Activated T-helper 2 cell treated with anti-CD3 and anti-CD28 coated beads, Interferon-gamma antibody, Interleukin-2, Interleukin-4, amounts not matched to agents 10 μg/mL and 5 μg/mL and 100 μg/mL, durations not matched to agents 14 hours and 24 hours and 36 hours (primary cell): ENCODE measurements at regions not wholly inside any gene's neighbourhood (a gene's known extent, or its start where the extent isn't known, plus 50 kb on each side); places are given as distances from the start of the nearest gene placed in this dataset.
"Not testable (repeated sequence)": the region's sequence is repeated elsewhere in the genome, so short reads cannot be mapped to it uniquely, and the experiment has no call there.

Source experiments
- DNase-seq: peaks from one replicate; pipeline ENCODE4 v3.0.0; 2021; ENCODE audit warnings: low spot score
- H3K27ac Mint-ChIP-seq: one replicate; pipeline ENCODE4 v1.8.0; 2021; ENCODE audit warnings: mixed read lengths
- H3K27me3 Mint-ChIP-seq: one replicate; pipeline ENCODE4 v1.8.0; 2021; ENCODE audit warnings: low read depth, mixed read lengths
- H3K36me3 Mint-ChIP-seq: one replicate; pipeline ENCODE4 v1.8.0; 2021; ENCODE audit warnings: low read depth, mixed read lengths
- H3K4me1 Mint-ChIP-seq: one replicate; pipeline ENCODE4 v1.8.0; 2021; ENCODE audit warnings: low read depth, mixed read lengths
- H3K4me3 Mint-ChIP-seq: one replicate; pipeline ENCODE4 v1.8.0; 2021; ENCODE audit warnings: low read depth, mild to moderate bottlenecking, moderate library complexity, mixed read lengths
- H3K9me3 Mint-ChIP-seq: one replicate; pipeline ENCODE4 v1.8.0; 2021; ENCODE audit warnings: mixed read lengths
- intact Hi-C: fragments of 100-400 bp; cut with micrococcal nuclease; formaldehyde crosslinking; loops from one replicate; pipeline ENCODE4 v1.15.1; 2023

- no peaks in the 10 kb centered on the region for H3K27me3 Mint-ChIP-seq
- H3K36me3 Mint-ChIP-seq, result no peaks in the 10 kb centered on the region
- H3K27ac Mint-ChIP-seq, result no peak overlapping the region
Observed at GRCh38 chr4:72893354-72894066, 176.0 kb downstream of the COX18 start.

GRCh38 chr4:72888331-72888730 is 181.2 kb downstream of the COX18 start:
- no peaks in the 10 kb centered on the region for H3K9me3 Mint-ChIP-seq
- H3K4me3 Mint-ChIP-seq, result no peak overlapping the region
- intact Hi-C loops, result no loop called here
- no peak for DNase-seq
- H3K4me1 Mint-ChIP-seq, result no peaks in the 10 kb centered on the region
- H3K27ac Mint-ChIP-seq, result no peak overlapping the region
- no peaks in the 10 kb centered on the region for H3K27me3 Mint-ChIP-seq
- no peaks in the 10 kb centered on the region for H3K36me3 Mint-ChIP-seq

More at GRCh38 chr4:72893354-72894066, 176.0 kb downstream of the COX18 start:
- Mint-ChIP-seq H3K4me3 (no peak overlapping the region), H3K9me3 (no peaks in the 10 kb centered on the region), H3K4me1 (no peaks in the 10 kb centered on the region)
- intact Hi-C loops, result no loop called here
- no peak for DNase-seq

DNA sequence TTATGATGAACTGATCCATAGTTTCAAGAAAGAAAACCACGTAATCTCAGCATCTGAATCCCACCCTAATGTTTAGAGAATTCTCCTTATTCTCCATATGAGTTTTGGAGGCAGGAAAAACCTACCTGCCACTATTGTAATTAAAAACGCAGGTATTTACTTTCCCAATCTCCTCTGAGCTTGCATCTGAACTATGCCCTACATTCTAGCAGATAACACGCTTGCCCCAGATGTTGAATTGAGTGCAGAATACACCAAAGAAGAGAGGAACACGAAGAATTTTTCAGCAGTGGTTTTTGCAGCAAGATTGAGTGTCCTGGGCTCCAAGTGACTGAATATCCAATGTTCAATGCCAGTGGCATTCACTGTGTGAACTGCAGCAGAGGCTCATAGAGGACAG is 182.4 kb downstream of the COX18 start:
- DNase-seq, result no peak
- Mint-ChIP-seq H3K4me1 (no peaks in the 10 kb centered on the region), H3K36me3 (no peaks in the 10 kb centered on the region), H3K27ac (no peak overlapping the region), H3K27me3 (no peaks in the 10 kb centered on the region), H3K4me3 (no peak overlapping the region), H3K9me3 (no peaks in the 10 kb centered on the region)
- intact Hi-C loops, result no loop called here

DNA sequence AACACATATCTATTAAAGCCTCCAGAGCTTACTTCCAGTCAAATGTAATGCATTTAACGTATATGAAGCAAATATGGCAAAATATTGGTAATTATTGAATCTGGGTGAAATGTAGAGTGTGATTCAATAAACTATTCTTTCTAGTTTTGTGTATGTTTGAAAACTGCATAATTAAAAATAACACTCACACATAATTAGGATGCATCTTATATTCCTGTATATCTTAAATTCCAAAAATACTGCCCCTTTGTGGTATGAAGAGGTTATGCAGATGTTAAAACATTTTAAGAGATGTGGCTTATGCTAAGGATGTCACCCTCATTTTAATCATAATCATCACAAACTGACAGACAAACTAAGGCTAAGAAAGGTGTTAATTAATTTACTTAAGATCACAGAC is 182.9 kb downstream of the COX18 start:
- Mint-ChIP-seq H3K4me1 (no peaks in the 10 kb centered on the region), H3K9me3 (no peaks in the 10 kb centered on the region), H3K27ac (no peak overlapping the region), H3K27me3 (no peaks in the 10 kb centered on the region), H3K36me3 (no peaks in the 10 kb centered on the region), H3K4me3 (no peak overlapping the region)
- intact Hi-C loops, result no loop called here
- DNase-seq, result no peak

DNA sequence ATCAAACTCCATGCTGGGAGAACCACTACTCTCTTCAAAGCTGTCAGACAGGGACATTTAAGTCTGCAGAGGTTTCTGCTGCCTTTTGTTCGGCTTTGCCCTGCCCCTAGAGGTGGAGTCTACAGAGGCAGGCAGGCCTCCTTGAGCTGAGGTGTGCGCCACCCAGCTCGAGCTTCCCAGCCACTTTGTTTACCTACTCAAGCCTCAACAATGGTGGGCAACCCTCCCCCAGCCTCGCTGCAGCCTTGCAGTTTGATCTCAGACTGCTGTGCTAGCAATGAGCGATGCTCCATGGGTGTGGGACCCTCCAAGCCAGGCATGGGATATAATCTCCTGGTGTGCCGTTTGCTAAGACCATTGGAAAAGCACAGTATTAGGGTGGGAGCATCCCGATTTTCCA is 185.3 kb downstream of the COX18 start:
- H3K27me3 Mint-ChIP-seq, H3K27ac Mint-ChIP-seq, H3K9me3 Mint-ChIP-seq, DNase-seq, intact Hi-C loops, H3K36me3 Mint-ChIP-seq, H3K4me1 Mint-ChIP-seq, H3K4me3 Mint-ChIP-seq: not testable (repeated sequence)

GRCh38 chr4:72876946-72877345 is 192.6 kb downstream of the COX18 start:
- intact Hi-C loops, result no loop called here
- Mint-ChIP-seq H3K4me3 (no peak overlapping the region), H3K9me3 (no peaks in the 10 kb centered on the region)

GRCh38 chr4:72875545-72875944 is 194.0 kb downstream of the COX18 start:
- intact Hi-C loops, result no loop called here
- Mint-ChIP-seq H3K4me1 (no peaks in the 10 kb centered on the region), H3K36me3 (no peaks in the 10 kb centered on the region), H3K9me3 (no peaks in the 10 kb centered on the region), H3K4me3 (no peak overlapping the region), H3K27me3 (no peaks in the 10 kb centered on the region), H3K27ac (no peak overlapping the region)
- no peak for DNase-seq

More at GRCh38 chr4:72876946-72877345, 192.6 kb downstream of the COX18 start:
- no peak for DNase-seq
- no peak overlapping the region for H3K27ac Mint-ChIP-seq
- no peaks in the 10 kb centered on the region for H3K27me3 Mint-ChIP-seq
- H3K4me1 Mint-ChIP-seq, result no peaks in the 10 kb centered on the region
- no peaks in the 10 kb centered on the region for H3K36me3 Mint-ChIP-seq

DNA sequence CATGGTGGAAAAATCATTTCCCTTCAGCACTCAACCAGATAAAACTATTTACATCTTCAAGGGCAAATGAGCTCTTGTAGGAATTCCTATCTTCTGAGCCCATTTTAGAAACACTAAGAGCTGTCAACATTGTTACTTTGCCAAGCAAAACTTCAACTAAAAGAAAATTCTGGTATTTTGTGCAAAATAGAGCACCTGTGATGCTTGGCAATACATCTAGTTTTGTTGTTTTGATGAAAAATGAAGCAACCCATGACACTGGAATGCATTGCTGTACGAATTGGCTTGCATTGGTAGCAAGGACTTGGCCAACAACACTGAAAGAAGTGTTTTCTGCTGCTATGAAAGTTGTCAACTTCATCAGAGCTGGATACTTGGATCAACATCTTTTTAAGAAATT is 194.4 kb downstream of the COX18 start:
- intact Hi-C loops, result no loop called here
- Mint-ChIP-seq H3K9me3 (no peaks in the 10 kb centered on the region), H3K27ac (no peak overlapping the region), H3K4me1 (no peaks in the 10 kb centered on the region), H3K27me3 (no peaks in the 10 kb centered on the region), H3K36me3 (no peaks in the 10 kb centered on the region), H3K4me3 (no peak overlapping the region)
- no peak for DNase-seq

DNA sequence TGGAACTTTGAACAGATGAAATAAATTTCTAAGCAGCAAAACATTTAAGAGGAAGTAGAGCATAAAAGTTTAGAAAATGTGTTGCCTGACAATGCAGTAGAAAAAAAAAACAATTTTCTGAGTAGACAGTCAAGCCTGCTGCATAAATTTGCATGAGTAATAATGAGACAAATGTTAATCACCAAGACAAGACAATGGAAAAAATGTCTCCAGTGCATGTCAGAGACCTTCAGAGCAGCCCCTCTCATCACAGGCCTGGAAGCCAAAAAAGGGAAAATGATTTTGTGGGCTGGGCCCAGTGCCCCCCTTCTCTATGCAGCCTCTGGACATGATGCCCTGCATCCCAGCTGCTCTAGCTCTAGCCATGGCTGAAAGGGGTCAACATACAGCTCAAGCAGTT is 204.6 kb downstream of the COX18 start:
- Mint-ChIP-seq H3K27me3 (no peaks in the 10 kb centered on the region), H3K4me3 (no peak overlapping the region), H3K36me3 (no peaks in the 10 kb centered on the region), H3K27ac (no peak overlapping the region), H3K9me3 (peaks cover 5% of the 10 kb centered on the region), H3K4me1 (no peaks in the 10 kb centered on the region)
- no peak for DNase-seq
- intact Hi-C loops, result no loop called here

DNA sequence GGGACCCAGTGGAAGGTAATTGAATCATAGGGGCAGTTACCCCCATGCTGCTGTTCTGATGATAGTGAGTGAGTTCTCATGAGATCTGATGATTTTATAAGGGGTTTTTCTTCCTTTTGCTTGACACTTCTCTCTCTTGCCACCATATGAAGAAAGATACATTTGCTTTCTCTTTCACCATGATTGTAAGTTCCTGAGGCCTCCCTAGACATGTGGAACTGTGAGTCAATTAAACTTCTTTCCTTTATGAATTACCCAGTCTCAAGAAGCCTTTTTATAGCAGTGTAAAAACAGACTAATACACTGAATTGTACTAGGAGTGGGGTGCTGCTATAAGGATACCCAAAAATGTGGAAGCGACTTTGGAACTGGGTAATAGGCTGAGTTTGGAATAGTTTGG is 205.2 kb downstream of the COX18 start:
- not testable (repeated sequence) for H3K36me3 Mint-ChIP-seq, H3K4me1 Mint-ChIP-seq, H3K27ac Mint-ChIP-seq

GRCh38 chr4:72860766-72861165 is 208.8 kb downstream of the COX18 start:
- no peak for DNase-seq
- intact Hi-C loops, result no loop called here
- H3K4me1 Mint-ChIP-seq, result no peaks in the 10 kb centered on the region
- no peaks in the 10 kb centered on the region for H3K9me3 Mint-ChIP-seq
- no peak overlapping the region for H3K4me3 Mint-ChIP-seq
- H3K27me3 Mint-ChIP-seq, result no peaks in the 10 kb centered on the region
- H3K27ac Mint-ChIP-seq, result no peak overlapping the region
- no peaks in the 10 kb centered on the region for H3K36me3 Mint-ChIP-seq

More for the DNA sequence above, 205.2 kb downstream of the COX18 start:
- H3K27me3 Mint-ChIP-seq, DNase-seq, H3K9me3 Mint-ChIP-seq, intact Hi-C loops, H3K4me3 Mint-ChIP-seq: not testable (repeated sequence)

- no peaks in the 10 kb centered on the region for H3K36me3 Mint-ChIP-seq
- H3K9me3 Mint-ChIP-seq, result no peaks in the 10 kb centered on the region
- intact Hi-C loops, result no loop called here
- no peak overlapping the region for H3K27ac Mint-ChIP-seq
- no peaks in the 10 kb centered on the region for H3K4me1 Mint-ChIP-seq
- H3K4me3 Mint-ChIP-seq, result no peak overlapping the region
- DNase-seq, result no peak
- no peaks in the 10 kb centered on the region for H3K27me3 Mint-ChIP-seq
Observed at GRCh38 chr4:72858328-72858727, 211.2 kb downstream of the COX18 start.

DNA sequence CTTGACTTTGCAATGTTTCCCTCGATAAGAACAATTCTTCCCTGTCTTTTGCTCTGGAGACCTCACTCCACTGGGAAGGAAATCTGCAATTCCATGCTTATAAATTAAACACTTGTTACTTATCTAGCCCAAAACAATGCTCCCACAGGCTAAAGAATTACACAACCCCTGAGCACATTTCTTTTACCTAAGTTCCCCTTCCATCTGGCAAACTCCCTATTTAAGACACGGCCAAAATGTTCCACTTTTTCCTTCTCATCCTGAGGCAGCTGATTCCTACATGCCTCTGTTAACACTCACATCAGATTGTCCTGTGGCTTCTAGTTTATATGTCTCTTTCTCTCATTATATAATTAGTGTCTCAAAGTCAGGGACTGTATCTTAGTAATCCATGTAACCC is 211.7 kb downstream of the COX18 start:
- H3K27ac Mint-ChIP-seq, result no peak overlapping the region
- no peaks in the 10 kb centered on the region for H3K9me3 Mint-ChIP-seq
- H3K27me3 Mint-ChIP-seq, result no peaks in the 10 kb centered on the region
- intact Hi-C loops, result no loop called here
- no peak overlapping the region for H3K4me3 Mint-ChIP-seq
- no peaks in the 10 kb centered on the region for H3K36me3 Mint-ChIP-seq
- no peaks in the 10 kb centered on the region for H3K4me1 Mint-ChIP-seq
- no peak for DNase-seq

- Mint-ChIP-seq H3K27me3 (no peaks in the 10 kb centered on the region), H3K4me3 (no peak overlapping the region), H3K4me1 (no peaks in the 10 kb centered on the region), H3K9me3 (no peaks in the 10 kb centered on the region), H3K36me3 (no peaks in the 10 kb centered on the region), H3K27ac (no peak overlapping the region)
- DNase-seq, result no peak
- intact Hi-C loops, result no loop called here
Observed at GRCh38 chr4:72857216-72857615, 212.3 kb downstream of the COX18 start.
